T-helper 9 cell (primary cell): ENCODE measurements at regions not wholly inside any gene's neighbourhood (a gene's known extent, or its start where the extent isn't known, plus 50 kb on each side); places are given as distances from the start of the nearest gene placed in this dataset.

ENCODE experiments used
- DNase-seq: peaks from one replicate; pipeline ENCODE4 v3.0.0-alpha.2; 2020

DNA sequence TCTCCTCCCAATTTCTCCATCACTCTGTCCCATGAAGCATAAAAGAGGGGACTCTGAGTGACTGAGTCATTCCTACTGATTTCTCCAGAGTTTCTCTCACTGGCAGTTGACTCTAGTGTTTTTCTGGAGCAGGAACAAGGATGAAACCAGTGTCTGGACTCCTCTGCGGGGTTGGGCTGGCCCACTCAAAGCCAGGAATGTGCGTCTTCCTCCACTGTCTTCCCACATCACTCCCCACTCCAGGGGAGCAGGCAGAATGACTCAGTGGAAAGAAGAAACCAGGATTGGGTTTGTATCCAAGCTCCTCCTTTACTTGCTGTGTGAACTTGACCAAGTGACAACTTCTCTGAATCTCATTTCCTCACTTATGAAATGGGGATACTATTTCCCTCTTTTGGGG lies 497.5 kb upstream of the SALL1 start:
- no peak for DNase-seq

DNA sequence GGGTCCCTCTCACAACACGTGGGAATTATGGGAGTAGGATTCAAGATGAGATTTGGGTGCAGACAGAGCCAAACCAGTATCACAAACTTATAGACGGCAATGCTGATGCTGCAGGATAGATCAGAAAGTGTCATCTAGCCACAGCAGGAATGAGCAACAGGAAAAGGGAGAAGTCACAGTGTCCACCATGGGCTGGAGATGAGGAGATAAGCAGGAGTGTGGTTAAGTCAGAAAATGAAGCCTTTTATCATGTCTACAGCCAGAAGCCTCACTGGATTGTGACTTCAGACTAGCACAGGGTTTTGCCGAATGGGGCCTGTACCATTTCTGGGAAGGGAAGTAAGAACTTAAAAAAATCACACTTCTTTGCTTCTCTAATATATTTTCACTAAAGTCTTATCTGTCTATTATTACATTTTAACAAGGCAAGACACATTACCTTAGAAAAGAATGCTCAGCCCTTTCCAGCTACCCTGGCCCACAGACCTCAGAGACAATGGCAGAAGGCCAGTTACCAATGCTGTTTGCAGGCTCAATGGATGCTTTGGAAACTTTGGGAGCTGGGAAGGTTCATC lies 490.2 kb upstream of the SALL1 start:
- no peak for DNase-seq

DNA sequence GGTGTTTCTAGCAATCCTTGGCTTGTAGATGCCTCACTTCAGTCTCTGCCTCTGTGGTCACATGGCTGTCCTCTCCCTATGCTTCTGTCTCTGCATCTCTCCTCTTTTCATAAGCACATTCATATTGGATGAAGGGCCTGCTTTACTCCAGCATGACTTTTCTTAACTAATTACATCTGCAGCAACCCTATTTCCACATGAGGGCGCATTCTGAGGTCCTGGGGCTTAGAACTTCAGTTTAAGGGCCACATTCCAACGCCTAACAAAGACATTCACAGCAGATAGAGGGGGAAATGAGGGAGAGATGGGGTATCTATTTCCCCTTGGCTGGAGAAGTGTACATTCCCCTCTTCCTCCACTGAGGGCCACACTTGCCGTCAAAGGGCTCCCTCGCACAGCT lies 489.1 kb upstream of the SALL1 start:
- DNase-seq = no peak

DNA sequence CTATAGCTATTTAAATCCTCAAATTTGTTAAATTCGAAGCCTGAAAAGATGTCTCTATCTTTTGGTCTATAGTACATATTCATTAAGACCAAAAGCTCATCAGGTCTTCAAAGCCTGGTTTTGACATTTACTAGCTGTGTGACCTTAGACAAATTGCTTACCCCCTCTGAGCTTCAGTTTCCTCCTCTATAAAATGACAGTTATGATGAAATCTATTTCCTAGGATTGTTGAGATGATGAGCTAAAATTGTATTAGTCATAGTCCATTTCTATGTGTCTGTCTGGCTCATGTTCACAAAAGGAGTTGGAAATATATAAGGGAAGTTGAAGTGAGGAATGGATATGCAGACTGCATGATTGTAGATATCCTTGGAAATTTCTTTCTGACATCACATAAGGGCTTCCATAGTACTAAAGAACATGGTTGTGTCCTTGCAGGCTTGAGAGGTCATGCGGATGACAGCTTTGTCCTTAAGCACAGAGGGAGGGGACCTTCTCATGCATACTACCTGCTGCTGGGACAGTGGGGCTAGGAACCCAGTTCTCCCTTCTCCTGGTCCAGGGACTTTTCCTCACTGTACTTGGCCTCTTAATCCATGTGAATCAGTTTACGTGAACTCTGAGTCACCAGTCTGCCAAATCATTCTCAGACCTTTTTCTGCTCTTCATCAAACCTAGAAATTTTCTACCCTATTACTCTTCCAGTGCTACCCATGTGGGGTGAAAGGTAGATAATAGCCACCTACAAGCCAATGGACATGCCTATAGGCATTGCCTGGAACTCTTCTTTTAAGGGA lies 487.5 kb upstream of the SALL1 start:
- DNase-seq = no peak

DNA sequence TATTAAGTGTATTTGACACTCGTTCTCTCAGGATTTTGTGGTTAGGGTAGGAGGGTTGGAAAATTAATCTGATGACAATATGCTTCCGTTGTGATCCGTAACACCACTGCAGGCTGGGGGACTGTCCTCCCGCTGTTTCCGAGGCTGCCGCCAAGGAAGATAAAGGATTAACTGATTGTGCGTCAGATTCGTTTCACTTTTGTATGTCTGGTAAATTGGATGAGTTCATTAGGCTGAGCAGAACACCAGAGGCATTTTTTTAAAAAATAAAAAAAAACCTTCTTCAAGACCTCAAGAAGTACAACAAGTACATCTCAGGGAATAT lies 486.7 kb upstream of the SALL1 start:
- DNase-seq = no peak

DNA sequence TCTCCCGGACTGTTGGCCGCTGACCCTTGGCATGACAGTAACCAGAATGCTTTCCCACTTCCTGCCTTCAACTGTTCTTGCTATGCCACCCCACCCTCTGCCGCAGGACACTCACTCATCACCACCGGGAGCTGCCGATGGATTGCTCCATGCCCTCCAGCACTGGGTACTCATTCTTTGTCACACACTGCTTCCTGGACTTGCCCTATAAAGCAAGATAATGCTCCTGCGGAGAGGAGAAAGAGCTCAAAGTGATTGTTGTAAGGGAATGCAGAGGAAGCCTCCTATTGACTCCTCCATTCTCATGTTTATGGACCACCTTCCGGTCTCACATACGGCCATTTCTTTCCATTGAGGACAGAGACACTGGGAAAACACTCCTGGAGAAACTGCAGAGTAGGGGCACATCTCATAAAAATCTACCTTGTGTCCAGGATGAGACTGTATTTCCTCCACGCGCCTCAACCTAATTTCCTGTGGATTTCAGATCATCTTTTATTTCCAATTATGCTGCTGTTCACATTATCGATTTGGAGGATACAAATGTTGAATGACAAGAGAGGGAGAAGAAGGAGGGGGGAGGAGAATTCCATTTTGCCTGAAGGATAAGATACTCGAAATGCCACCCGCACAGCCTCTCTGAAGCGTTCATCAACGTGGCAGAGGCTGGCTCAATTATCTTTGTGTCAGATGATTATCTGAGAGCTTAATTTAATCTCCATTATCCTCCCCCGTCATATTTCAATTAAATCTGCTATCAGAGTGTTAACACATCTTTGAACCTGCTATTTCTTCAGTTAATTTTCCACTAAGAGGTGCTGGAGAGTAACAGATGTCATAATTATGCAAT lies 486.1 kb upstream of the SALL1 start:
- DNase-seq = no peak

DNA sequence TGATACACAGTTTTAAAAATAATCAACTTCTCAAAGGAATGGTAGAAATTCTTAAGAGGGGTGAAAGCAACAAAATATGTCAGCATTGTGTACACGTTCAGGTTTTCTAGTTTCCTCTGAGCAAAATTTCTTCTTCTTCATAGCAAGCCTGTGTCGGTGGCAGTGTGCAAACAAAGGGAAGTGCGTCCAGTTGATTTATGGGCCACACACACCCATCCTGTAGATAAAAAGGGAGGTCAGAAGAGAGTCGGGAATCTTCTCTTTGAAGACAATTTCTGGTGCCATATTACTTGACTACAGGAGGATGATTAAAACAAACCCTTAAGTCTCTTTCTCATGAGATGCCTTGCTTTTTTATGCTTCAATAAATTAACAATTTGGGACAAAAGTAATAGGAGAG lies 484.1 kb upstream of the SALL1 start:
- no peak for DNase-seq

DNA sequence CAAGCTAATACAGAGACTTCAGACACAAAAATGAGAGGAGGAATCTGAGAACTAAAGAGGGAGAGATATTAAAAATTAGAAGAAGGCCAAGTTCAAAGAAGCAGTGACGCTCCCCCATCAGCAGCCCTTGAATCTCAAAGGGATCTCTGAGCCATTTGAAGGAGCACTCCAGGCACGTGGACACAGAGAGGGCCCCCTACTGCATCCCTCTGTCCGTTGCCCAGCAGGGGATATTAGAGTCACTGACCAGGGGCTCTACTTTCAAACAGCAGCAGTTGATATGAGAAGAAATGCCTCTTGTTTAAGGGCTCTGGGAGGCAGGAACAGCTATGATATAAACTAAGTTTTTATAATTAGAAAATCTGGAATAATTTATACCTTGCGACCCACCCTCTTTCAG lies 479.0 kb upstream of the SALL1 start:
- no peak for DNase-seq

DNA sequence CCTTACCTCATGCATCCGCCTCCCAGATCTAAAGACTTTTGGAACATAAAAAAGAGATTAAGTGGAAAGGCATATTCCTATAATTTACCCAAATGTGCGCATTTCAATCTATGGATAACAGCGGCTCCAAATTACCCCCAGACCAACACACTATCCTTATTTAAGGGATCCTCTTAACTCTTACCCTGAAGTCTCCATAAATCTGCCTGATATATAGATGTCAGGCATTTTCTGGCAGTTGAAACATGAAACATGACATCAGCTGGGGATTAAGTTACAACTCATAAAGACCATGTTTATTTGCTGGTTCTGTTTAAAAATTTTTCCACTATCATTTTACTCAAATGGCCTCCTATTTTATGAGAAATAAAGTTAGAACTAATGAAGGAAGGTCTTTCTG lies 478.5 kb upstream of the SALL1 start:
- DNase-seq = no peak

DNA sequence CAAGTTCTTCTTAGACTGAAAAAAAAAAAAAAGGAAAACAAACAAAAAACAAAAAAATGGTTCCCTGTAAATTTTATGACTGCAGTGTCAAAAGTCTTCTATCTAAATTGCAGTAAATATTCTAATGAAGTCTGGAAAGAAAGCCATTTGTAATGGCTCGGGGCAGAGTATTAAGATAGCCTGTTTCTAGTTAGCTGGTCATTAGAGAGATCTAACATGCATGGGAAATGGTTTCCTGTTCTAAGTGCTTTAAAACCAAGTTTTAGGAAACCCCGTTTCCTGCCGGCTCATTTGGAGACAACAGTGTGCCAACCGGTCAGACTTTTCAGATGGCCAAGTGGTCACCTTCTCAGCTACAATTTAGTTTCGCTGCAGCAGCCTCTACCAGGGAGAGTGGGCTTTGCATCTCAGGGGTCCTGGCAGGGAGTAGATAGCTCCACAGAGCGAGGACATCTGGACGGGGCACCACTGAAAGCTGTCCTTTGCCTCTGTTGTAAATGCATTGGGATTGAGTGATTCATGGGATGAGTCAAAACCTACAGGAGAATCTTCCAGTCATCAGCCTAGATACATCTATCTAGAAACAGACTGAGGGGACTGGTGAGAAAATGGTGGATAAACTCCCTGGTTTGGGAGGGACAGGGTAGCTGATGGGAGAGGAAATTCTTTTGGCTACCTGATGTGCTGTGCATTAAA lies 473.2 kb upstream of the SALL1 start:
- DNase-seq = no peak

DNA sequence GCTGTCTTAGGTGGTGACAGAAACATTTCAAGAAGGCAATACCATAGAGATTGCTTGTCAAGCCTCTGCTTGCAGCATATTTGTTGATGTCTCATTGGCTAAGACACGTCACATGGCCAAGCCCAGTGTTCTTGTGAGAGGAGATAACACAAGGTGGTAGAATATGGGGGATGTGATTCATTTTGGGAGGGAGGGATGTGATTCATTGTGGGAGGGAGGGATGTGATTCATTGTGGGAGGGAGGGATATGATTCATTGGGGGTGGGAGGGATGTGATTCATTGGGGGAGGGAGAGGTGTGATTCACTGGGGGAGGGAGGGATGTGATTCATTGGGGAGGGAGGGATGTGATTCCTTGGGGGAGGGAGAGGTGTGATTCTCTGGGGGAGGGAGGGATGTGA lies 470.5 kb upstream of the SALL1 start:
- no peak for DNase-seq

DNA sequence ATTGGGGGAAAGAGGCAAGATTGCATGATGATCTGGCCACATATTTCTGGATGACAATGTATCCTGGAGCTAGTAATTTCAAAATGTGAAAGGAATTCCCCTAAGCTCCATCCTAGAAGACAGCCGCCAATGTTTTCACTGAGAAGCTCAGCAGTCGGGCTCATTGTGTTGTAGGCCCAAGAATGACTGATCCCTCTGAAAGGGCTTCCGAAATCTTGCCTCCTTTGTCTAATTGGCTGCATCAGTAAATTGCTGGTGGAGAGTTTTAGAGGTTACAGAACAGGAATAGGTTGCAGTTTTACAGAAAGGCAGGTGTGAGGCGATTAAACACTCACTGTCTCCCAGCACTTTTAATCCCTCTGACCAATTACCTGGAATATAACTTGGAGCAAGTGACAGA lies 464.1 kb upstream of the SALL1 start:
- no peak for DNase-seq

DNA sequence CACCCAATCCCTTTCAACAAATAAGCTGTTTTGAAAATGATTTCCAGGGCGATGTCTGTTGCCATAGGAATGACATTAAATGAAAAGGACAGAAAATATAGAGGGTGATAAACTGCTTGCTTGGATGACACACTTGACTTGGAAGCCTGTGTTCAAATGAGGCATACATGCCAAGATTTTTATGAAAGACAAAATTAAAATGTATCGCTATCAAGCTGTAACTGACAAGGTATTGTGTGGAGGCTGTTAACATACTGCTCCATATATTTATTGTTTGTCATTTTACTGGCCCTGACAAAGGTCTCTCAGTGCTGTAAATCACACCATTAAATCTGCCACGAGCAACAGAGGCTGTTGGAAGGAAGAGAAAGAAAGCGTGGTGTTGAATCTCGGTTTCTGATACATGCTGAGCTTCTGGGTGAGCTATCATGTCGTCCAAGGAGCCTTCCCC lies 456.2 kb upstream of the SALL1 start:
- DNase-seq = no peak

DNA sequence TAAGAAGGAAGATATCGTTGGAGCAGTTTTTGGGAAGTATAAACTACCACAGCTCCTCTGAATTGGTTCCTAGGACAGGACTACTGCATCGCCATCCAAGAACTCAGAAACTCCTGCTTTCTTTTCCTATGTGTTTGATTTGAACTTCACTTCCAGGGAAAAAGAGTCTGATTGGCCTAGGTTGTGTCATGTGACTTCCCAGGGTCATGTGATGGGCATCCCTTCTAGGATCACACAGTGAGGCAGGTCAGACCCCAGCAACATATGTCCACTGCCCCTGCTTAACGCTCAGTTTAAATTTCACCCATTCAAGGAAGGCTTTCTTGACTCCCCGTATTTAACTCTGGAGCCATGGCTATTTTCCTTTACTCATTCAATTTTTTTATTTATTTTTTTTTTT lies 445.2 kb upstream of the SALL1 start:
- DNase-seq = no peak

DNA sequence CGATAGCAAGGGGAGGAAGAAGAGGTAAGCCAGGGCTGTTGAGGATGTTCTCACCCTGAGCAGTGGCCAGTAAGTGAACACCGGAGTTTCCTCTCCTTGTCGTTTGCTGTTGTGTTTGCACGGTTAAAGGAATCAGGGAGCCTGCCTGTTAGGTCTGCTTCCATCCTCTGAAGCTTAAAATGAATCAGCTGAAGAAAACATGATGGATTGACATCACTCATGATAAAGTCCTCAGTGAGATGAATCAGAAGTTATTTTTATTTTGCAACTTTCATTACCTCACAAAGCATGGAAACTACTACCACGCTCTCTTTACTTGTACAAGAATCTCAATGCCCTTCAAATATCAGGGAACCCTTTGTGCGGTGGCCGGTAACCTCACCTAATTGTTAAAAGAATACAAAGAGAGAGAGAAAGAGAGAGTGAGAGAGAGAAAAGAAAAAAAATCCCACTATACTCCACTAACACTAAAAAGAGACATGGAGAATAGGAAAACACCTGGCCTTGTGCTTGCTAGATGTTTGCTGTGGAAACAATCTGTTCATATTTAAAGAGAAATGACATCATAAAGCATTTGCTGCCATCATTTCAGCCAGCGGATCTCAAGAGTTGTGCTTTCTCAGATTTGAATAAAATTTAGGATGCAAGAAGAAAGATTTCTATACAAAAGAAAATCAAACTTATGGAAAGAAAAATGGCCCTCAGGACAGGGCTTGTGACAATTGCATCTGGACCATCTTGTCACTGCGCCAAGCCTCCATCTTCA lies 441.6 kb upstream of the SALL1 start:
- no peak for DNase-seq

DNA sequence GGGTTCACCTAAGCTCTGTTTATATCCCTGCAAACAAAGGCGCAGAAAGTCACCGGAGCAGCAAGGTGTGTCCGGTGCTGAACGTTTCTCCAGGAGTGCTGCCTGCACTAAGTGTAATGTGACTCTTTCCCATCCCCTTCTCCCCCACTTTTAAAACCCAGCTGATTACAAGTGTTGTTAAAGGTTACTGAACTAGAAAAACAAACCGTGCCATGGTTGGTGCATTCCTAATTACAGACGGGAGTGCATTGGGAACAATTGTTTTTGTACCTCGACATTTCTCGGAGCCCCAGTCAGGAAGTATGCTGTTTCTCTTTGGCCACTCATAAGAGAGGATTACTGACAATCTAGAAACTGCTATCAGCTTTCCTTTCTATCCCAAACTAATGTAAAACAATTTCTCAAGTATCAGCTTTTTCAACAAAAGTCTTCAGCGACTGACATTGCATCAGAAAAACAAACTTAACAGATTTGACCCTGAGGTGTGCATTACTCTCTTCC lies 441.0 kb upstream of the SALL1 start:
- DNase-seq = no peak

DNA sequence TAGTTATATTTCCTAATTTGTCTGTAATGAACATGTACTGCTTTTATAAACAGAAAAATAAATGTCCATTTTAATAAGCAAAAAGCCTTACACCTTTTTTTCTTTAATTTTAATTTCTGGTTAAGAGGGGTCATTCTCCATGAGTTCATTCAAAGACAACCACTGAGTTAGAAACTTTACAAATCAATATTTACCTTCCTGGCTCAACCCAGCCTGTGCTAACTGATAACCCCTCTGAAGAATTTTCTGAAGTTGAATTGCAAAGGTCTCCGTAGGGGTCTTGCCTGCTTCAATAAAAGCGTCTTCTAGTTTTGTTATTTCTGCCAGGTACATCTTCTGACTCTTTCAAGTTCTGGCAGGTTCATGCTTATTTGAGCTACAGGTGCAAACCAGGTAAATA lies 440.4 kb upstream of the SALL1 start:
- no peak for DNase-seq

DNA sequence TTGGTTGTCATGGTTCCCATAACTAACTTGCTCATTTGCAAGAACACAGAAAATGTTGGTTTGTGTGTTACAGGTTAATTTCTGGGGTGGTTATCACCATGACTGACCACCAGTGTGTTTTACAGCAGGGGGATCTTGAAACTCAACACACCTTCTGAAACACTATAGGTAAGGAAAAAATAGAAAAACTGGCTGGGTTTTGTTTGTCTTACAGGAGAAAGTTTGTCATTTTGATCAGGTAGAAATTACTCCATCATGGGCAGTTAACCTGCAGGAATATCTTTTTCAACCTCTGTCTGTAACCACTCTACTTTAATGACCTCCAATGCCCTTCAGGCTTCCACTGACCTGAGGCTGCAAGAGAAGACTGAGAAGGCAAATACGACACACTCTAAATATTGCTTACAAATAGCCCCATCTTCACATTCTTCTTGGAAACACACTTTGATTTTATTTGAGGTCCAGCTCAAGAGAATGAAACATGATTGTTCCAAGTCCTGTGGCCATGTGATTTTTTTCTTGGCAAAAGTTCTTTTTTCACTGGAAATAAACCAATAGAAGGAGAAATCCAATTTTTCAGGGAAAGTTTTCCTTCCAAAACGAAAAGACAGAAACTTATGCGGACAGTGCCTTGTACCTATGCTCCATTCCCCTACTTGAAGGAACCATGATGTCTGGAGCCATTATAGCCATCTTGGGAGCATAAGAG lies 428.7 kb upstream of the SALL1 start:
- DNase-seq = no peak

DNA sequence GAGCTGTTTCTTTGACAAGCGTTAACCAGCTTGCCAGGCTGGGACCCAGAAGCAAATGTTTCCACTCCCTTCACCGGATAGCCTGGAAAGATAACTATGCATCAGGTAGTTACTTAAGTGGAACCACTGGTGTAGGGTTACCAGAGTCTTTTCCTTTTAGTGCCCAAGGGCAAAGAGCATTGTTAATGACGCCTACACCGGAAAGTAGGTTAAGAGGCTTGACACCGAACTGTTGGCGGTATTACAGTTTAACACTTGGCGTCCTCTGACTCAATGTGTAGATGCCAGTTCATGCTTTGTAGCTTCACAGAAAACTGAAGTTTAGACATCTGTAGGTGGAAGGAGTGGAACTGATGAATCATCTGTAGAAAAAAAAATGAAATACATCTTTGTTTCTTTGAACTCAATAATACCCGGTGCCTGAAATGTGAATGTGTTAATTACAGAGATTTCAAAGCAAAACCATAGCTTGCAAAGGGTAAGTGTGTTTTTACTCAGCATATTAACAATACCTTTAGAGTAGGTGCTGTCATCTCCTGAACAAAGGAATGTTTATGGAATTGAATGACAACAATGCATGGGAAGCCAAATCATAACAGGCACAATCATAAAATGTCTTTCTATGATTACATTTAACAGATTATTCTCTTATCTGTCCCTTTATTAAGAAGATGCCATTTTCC lies 426.7 kb upstream of the SALL1 start:
- no peak for DNase-seq

DNA sequence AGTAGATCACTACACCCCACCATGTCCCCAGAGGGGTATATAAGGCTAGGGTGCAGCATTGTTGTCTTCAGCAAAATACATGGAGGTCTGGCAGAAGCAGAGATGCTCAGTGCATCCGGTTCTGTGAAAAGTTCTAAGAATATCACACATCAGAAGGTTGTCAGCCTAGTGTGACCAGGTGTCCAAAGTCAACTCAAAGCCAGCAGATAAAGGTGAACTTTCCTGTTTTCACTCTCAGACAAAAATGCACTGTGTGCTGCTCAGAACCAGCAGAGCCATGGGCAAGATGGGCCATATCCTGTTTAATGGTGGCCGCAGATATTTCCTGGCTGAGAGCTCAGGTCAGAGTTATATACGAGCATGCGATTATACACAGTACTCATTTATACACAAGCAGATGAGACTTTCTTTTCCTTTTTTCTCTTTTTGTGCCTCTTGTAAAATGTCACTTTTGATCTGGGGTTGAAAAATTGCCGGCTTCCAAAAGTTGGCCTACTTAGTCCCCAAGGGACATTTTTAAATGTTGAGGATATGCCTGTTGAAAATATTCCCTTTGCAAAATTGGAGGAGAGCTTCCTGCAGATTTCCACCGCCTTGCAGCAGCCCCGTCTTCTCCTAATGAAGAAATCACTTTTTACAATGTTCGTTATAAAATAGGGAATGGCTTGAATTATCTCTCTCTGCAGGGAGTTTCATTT lies 425.6 kb upstream of the SALL1 start:
- DNase-seq = no peak

DNA sequence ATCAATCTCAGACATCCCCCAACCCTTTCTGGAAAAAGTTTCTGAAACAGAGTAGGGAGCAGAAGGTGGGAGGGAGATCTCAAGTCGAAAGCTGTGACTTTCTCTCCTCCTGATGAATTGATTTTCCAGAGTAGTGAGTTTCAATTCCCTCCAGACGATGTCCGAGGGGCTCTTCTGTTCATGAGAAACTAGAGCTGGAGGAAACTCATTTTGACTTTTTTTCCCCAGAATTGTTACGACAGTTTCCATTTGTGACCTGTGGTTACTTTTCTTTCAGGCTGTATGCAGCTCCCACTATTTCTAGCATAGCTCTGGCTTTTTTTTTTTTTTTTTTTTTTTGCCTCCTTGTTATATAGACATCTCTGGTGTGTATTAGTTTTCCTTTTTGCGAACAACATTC lies 422.1 kb upstream of the SALL1 start:
- no peak for DNase-seq
